Hepatocyte (in vitro differentiated cells): ENCODE measurements at regions not wholly inside any gene's neighbourhood (a gene's known extent, or its start where the extent isn't known, plus 50 kb on each side); places are given as distances from the start of the nearest gene placed in this dataset.

ENCODE experiments used
- DNase-seq: peaks from one replicate; pipeline ENCODE4 v3.0.0-alpha.2; 2016; ENCODE audit warnings: low spot score
- H2AFZ ChIP-seq: fragments of 200-600 bp; sonication (generic); 2 replicates; pipeline ENCODE4 v1.6.0; 2016; ENCODE audit warnings: antibody characterized with exemption, mild to moderate bottlenecking
- H3K27ac ChIP-seq: fragments of 200-600 bp; sonication (generic); 2 replicates; pipeline ENCODE4 v1.5.1; 2016; ENCODE audit warnings: mild to moderate bottlenecking
- H3K27me3 ChIP-seq: fragments of 200-600 bp; sonication (generic); 2 replicates; pipeline ENCODE4 v1.6.1; 2016
- H3K36me3 ChIP-seq: fragments of 200-600 bp; sonication (generic); replicated peaks from 2 replicates; pipeline ENCODE4 v1.5.1; 2016; ENCODE audit warnings: low read depth; ENCODE audit not compliant: insufficient read depth
- H3K4me1 ChIP-seq: fragments of 200-600 bp; sonication (generic); 2 replicates; pipeline ENCODE4 v1.5.1; 2016; ENCODE audit warnings: mild to moderate bottlenecking, moderate library complexity; ENCODE audit not compliant: insufficient read depth
- H3K4me2 ChIP-seq: fragments of 200-600 bp; sonication (generic); 2 replicates; pipeline ENCODE4 v1.6.0; 2016
- H3K4me3 ChIP-seq: fragments of 200-600 bp; sonication (generic); 2 replicates; pipeline ENCODE4 v1.5.1; 2016; ENCODE audit warnings: mild to moderate bottlenecking
- H3K79me2 ChIP-seq: fragments of 200-600 bp; sonication (generic); 2 replicates; pipeline ENCODE4 v1.6.0; 2017; ENCODE audit warnings: mild to moderate bottlenecking
- H3K9me2 ChIP-seq: fragments of 200-600 bp; sonication (generic); replicated peaks from 2 replicates; pipeline ENCODE4 v1.6.0; 2017; ENCODE audit warnings: mild to moderate bottlenecking; ENCODE audit not compliant: insufficient read depth
- H3K9me3 ChIP-seq: fragments of 200-600 bp; sonication (generic); 2 replicates; pipeline ENCODE4 v1.5.1; 2016; ENCODE audit warnings: low read depth, mild to moderate bottlenecking
- H4K20me1 ChIP-seq: fragments of 200-600 bp; sonication (generic); 2 replicates; pipeline ENCODE4 v1.6.0; 2016; ENCODE audit warnings: mild to moderate bottlenecking; ENCODE audit not compliant: insufficient read depth, poor library complexity, severe bottlenecking
- EZH2 ChIP-seq: fragments of 200-600 bp; sonication (generic); IDR thresholded peaks from 2 replicates; pipeline ENCODE4 v1.6.1; 2016; ENCODE audit warnings: antibody characterized with exemption, mild to moderate bottlenecking, borderline replicate concordance
- EZH2phosphoT487 ChIP-seq: fragments of 200-600 bp; sonication (generic); IDR thresholded peaks from one replicate; pipeline ENCODE4 v1.6.1; 2018; ENCODE audit warnings: antibody characterized with exemption, mild to moderate bottlenecking, low read depth, moderate library complexity; ENCODE audit not compliant: unreplicated experiment, severe bottlenecking
- WGBS: methylation state at CpG from one replicate; pipeline ENCODE4 v1.1.6; 2016; ENCODE audit warnings: low lambda C conversion rate; ENCODE audit errors: missing lambda C conversion rate; 5-methylcytosine and 5-hydroxymethylcytosine counted together
- TF ChIP-seq, protein P1 (sequence below): fragments of 200-600 bp; sonication (generic); IDR thresholded peaks from 2 replicates; pipeline ENCODE4 v1.5.1; 2016; ENCODE audit warnings: antibody characterized with exemption, mild to moderate bottlenecking; ENCODE audit not compliant: poor library complexity

DNA sequence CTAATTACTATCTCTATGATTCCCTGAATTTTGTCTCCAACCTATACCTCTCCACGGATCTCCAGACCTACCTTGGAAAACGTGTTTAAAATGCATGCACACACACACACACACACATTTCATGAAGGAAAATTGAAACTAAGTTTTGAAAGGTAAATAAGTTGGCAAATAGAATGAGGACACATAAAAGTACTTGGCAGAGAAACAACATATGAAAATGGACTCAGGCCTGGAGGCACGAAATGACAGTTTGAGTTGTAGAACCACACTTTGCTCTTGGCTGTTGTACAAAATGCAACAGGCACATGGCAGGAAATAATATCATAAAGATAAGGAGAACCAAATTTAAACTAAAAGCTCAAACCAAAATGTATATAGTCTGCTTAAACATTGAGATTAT lies 868.1 kb upstream of the CNTNAP5 start:
- Histone ChIP-seq H3K27ac (no peak overlapping the region), H3K36me3 (no peaks in the 10 kb centered on the region), H3K79me2 (no peaks in the 10 kb centered on the region), H3K9me2 (no peaks in the 10 kb centered on the region), H3K4me3 (no peak overlapping the region), H3K4me1 (no peaks in the 10 kb centered on the region), H4K20me1 (no peaks in the 10 kb centered on the region), H3K9me3 (no peaks in the 10 kb centered on the region), H3K27me3 (no peaks in the 10 kb centered on the region), H3K4me2 (no peak overlapping the region), H2AFZ (no peak overlapping the region)
- TF ChIP-seq EZH2 (no peak), EZH2phosphoT487 (no peak)
- TF ChIP-seq, protein P1, sequence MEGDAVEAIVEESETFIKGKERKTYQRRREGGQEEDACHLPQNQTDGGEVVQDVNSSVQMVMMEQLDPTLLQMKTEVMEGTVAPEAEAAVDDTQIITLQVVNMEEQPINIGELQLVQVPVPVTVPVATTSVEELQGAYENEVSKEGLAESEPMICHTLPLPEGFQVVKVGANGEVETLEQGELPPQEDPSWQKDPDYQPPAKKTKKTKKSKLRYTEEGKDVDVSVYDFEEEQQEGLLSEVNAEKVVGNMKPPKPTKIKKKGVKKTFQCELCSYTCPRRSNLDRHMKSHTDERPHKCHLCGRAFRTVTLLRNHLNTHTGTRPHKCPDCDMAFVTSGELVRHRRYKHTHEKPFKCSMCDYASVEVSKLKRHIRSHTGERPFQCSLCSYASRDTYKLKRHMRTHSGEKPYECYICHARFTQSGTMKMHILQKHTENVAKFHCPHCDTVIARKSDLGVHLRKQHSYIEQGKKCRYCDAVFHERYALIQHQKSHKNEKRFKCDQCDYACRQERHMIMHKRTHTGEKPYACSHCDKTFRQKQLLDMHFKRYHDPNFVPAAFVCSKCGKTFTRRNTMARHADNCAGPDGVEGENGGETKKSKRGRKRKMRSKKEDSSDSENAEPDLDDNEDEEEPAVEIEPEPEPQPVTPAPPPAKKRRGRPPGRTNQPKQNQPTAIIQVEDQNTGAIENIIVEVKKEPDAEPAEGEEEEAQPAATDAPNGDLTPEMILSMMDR = no peak
- WGBS = 72% methylated on average over 3 of the region's 3 CpGs
- DNase-seq = no peak

DNA sequence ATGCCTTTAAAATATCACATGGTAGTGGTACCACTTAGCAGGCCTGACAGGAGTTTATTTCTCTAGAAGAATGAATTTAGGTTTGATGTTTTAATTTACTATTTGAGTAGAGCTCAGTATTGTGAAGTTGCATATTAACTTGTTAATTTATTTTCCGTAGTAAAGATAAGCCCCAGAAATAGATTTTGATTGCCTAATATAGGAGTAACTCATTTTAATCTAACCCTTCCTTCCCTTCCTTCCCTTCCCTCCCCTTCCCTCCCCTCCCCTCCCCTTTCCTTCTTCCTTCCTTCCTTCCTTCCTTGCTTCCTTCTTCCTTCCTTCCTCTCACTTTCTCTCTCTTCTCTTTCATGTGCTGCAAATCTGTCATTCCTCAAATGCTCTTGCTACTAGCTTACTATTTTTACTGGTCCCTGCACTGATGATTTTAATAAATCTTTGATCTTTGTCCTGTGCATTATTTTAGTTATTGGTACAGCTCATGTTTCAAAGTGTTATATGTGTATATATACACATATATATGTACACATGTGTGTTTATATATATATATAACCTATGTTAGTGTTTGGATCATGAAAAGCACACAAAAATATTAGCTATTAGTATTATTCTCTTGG lies 862.6 kb upstream of the CNTNAP5 start:
- H3K9me3 ChIP-seq = no peaks in the 10 kb centered on the region
- H3K79me2 ChIP-seq = no peaks in the 10 kb centered on the region
- H2AFZ ChIP-seq = no peak overlapping the region
- H3K27me3 ChIP-seq = no peaks in the 10 kb centered on the region
- no peak for DNase-seq
- H4K20me1 ChIP-seq = no peaks in the 10 kb centered on the region
- H3K27ac ChIP-seq = no peak overlapping the region
- no peak overlapping the region for H3K4me3 ChIP-seq
- H3K4me1 ChIP-seq = no peaks in the 10 kb centered on the region
- no peak overlapping the region for H3K4me2 ChIP-seq
- TF ChIP-seq, protein P1 = no peak
- TF ChIP-seq EZH2phosphoT487 = no peak
- TF ChIP-seq EZH2 = no peak
- no peaks in the 10 kb centered on the region for H3K9me2 ChIP-seq
- WGBS = 73% methylated on average over 1 of the region's 1 CpG
- no peaks in the 10 kb centered on the region for H3K36me3 ChIP-seq

DNA sequence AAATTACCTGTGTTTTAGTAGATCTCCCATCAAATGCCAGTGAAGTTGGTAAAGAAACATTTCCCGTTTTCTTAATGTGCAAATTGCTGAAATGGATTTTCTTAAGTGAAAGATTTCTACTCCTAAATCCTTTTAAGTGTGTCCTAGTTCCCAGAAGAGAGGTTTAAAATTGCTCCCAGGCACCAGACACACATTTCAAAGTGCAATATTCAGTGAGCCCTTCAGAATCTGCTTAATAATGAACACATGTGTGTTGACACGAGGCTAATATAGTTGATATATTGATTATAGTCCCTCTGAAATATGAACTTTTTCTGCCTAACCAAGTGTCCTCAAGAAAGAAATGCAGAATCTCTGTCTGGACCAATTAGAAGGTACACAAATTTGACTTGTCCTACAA lies 861.7 kb upstream of the CNTNAP5 start:
- no peaks in the 10 kb centered on the region for H3K36me3 ChIP-seq
- 48% methylated on average over 2 of the region's 2 CpGs for WGBS
- no peak overlapping the region for H3K27ac ChIP-seq

More for the DNA sequence above, 861.7 kb upstream of the CNTNAP5 start:
- Histone ChIP-seq H3K4me1 (no peaks in the 10 kb centered on the region), H3K79me2 (no peaks in the 10 kb centered on the region), H2AFZ (no peak overlapping the region), H3K9me3 (no peaks in the 10 kb centered on the region), H3K9me2 (no peaks in the 10 kb centered on the region), H3K4me2 (no peak overlapping the region), H3K4me3 (no peak overlapping the region), H4K20me1 (no peaks in the 10 kb centered on the region), H3K27me3 (no peaks in the 10 kb centered on the region)
- DNase-seq = no peak
- TF ChIP-seq EZH2phosphoT487 = no peak
- TF ChIP-seq, protein P1 = no peak
- TF ChIP-seq EZH2 = no peak
